ENCODE measurements at regions not wholly inside any gene's neighbourhood (a gene's known extent, or its start where the extent isn't known, plus 50 kb on each side); places are given as distances from the start of the nearest gene placed in this dataset.

GRCh38 chr14:87529081-87529480 is 463.9 kb downstream of the GALC start:
- DNase-seq, result no peak

DNA sequence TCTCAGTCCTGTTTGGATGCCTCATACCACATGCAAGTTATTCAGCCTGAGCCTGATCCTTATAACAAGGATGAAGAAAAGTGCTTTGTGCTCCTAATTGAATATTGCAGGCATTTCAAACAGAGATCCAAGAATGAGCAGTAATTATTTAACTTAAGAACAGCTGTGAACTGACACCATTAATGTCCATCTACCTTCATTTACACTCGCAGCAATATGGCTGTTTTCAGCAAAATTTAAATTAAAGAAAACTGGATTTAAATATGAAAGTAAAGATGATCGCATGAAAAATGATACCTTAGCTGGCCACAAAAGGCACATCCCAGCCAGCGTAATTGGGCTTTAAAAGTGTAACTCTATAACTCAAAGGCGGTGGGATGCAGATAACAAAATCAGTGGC is 466.3 kb downstream of the GALC start:
- no peak for DNase-seq

- no peak for DNase-seq
These were observed 469.0 kb downstream of the GALC start for GRCh38 chr14:87524011-87524410.

- DNase-seq, result no peak
These were observed 470.4 kb downstream of the GALC start for GRCh38 chr14:87522575-87522974.

DNA sequence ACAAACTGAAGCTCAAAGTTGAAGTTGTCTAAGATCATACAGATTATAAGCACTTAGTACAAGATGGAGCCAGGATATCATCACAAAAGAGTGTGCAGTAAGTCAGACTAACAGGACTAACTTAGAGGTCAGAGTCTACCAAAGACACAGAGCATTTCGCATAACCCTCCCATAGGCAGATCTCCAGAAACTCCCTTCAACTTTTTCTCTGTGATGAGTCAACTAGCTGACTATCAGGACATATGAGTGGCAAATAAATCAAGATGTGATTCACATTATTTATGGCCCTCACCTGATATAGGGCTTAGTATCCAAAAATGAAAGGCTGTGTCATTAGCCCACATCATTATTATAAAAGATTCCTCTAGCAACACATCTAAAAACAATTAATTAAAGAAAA is 484.6 kb downstream of the GALC start:
- no peak for DNase-seq

DNA sequence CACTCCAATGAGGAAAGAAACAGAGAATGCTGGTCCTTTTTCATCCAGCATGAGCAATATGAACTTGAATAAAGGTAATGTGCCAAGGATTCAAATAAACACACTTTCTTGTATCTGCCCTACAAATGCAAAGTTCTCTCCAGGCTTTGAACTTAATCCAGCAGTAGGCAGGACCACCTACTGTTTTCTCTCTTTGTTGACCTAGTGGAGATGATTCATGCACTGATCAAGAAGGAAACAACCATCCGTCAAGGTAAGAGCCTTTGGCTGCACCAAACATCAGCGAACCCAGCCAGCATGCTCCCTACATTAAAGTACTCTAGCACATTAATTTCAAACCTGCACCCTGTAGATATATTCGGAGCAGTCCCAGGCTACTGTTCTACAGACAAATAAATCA is 489.3 kb downstream of the GALC start:
- no peak for DNase-seq

GRCh38 chr14:87497301-87497700 is 495.7 kb downstream of the GALC start:
- no peak for DNase-seq

DNA sequence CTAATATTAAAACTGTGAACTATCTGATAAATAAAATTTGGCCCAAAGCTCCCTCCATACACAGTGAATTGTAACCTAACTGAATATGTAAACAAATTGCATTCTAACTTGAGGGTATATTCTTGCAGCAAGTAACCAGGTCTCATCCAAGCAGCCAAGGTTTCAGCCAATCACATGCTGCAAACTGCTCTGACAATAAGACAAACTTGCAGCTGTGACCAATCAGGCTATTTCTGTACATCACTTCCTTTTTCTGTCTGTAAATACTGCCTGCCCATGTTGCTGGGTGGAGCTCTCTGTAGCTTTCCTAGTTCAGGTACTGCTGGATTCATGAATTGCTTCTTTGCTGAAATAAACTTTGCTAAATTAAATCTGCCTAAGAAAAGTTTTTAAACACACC is 499.0 kb downstream of the GALC start:
- DNase-seq, result no peak

DNA sequence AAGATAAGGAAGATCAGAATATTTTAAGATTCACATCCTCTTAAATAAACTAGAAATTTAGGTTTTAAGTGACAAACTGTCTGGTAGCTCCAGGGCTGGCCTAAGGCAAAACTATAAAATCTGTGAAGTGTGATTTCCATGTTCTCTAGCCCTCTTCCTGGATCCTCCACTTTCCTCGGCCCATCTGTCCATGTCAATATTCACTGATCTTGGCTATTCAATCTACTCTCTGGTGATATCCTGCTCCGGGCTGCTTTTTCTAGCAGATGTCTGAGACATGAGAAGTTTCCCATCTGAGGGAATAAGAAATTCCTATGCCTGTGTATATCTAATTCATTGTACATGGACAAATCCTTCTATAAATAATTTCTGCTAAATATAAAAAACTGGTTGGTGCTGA is 500.4 kb downstream of the GALC start:
- peak in 1 of 56 donors; percentile 3 for DNase-seq

- DNase-seq, result no peak
These were observed 501.2 kb downstream of the GALC start for GRCh38 chr14:87491816-87492215.

DNA sequence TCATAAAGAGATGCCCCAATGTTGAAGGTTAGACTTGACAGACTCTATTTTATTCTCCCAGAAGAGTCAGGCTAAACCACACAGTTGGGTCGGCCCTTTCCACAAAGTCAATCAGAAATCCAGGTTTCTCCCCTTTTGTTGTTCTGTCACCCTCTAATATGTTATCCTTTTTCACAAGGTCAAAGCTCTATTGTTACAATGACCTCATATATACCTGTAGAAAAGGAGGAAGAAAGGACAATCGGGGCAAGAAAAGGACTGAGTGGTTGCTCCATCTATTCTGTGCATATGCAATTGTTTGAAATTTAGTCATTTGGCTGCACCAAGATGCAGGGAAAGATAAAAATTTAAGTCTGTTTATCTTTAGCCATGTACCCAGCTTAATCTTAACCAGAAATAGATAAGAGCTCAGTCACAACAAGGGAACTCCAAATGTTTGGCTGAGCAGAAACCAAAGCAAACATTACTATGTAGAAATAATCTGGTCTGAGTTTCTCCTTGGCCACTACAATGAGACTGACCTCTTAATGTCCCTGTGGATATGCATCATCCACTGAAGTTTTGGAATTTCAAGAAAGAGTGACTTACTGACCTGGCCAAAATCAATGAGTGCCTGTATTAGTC is 503.7 kb downstream of the GALC start:
- no peak for DNase-seq

- no peak for DNase-seq
These were observed 509.4 kb downstream of the GALC start for GRCh38 chr14:87483271-87484260.

- DNase-seq, result no peak
These were observed 524.5 kb downstream of the GALC start for GRCh38 chr14:87468531-87468930.

GRCh38 chr14:87467578-87467977 is 525.4 kb downstream of the GALC start:
- no peak for DNase-seq

DNA sequence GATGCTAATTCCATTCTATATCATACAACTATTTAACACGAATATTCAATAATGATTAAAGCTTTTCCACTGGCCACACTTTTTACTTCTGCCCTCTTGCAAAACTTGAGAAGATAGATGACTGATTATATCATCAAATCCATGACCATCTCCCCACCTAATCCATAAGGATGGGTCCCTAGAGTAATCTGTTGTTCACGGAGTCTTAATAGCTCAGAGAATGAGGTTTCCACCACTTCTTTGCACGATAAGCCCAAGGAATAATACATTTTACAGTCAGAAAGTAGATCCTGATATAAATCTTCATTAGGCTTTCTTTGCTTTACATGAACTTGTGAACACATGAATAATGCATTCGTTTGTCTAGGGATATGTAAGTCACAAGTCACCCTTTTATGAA is 527.2 kb downstream of the GALC start:
- no peak for DNase-seq

GRCh38 chr14:87461704-87462103 is 531.3 kb downstream of the GALC start:
- no peak for DNase-seq

GRCh38 chr14:87457720-87458119 is 535.3 kb downstream of the GALC start:
- DNase-seq, result peak in 1 of 56 donors; percentile 0

DNA sequence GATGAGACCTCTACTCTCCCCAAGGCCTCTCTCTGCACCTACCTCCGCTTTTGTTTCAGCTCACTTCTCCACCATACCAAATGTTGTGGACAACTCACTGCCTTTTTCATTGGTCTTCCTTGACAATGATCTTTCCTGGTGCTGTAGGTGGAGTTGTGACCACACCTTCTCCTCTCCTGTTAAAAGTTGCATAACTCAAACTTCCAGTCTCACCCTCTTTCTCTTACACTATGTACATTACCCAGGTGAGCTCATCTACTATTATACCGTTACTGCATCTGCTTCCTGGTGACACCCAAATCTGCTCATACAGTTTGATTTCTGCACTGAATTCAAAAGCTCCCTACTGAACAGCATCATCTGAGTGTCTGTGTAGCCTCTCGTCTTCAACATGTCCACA is 542.8 kb downstream of the GALC start:
- no peak for DNase-seq

GRCh38 chr14:87449016-87449415 is 544.0 kb downstream of the GALC start:
- DNase-seq, result no peak

DNA sequence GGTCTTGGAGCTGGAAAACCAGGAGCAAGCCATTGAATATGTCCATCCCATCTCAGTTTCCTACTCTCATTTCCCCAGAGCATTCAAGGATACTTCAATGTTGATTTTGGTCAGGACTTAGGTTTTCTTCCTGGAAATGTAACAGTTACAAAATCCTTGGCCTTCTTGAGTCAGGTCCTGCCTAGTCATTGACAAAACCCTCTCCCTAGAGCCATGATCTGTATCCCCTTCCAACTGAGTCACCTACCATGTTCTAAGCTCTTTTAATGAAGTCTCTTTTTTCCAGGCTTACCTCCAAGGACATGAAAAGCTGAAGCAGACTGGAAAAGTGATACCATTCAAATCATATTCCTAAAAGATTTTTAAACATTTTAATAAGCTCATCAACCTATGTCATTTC is 549.2 kb downstream of the GALC start:
- DNase-seq, result no peak

- no peak for DNase-seq
These were observed 549.9 kb downstream of the GALC start for GRCh38 chr14:87443039-87443438.

DNA sequence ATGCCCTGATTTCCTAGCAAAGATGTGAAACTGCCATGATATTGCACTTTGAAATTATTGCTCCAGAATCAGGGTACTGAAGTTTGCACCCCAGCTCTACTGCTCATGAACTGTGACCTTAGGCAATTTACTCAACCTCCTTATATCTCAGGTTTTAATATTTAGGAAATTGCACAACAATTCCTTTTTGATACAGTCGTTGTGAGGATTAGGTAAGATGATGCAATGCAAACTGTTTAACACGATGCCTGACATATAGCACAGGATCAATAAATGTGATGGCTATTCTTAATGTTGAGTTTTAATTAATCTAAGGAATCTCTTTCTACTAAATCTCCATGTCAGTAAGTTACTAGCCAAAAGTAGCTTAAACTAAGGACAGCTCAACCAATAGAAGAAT is 555.8 kb downstream of the GALC start:
- no peak for DNase-seq

- no peak for DNase-seq
These were observed 558.3 kb downstream of the GALC start for GRCh38 chr14:87434680-87435079.

Data from amygdala (tissue), 56 donors.